ENCODE measurements at regions not wholly inside any gene's neighbourhood (a gene's known extent, or its start where the extent isn't known, plus 50 kb on each side); places are given as distances from the start of the nearest gene placed in this dataset.
"Not testable (repeated sequence)": the region's sequence is repeated elsewhere in the genome, so short reads cannot be mapped to it uniquely, and the experiment has no call there.

DNA sequence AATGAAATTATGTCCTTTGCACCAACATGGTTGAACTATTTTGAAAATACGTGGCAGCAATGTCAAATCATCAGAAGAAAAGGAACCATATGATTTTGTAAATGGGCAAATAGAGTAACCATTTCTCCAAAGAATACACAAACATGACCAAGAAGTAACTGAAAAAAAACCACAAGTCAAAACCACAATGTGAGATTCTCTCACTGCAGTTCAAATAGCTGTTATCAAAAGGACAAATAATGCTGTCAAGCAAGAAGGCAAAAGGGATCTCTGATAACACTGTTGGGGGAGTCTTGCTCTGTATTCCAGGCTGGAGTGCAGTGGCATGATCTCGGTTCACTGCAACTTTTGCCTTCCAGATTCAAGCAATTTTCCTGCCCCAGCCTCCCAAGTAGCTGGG is 170.7 kb upstream of the XIST start:
- TF ChIP-seq, protein P1, sequence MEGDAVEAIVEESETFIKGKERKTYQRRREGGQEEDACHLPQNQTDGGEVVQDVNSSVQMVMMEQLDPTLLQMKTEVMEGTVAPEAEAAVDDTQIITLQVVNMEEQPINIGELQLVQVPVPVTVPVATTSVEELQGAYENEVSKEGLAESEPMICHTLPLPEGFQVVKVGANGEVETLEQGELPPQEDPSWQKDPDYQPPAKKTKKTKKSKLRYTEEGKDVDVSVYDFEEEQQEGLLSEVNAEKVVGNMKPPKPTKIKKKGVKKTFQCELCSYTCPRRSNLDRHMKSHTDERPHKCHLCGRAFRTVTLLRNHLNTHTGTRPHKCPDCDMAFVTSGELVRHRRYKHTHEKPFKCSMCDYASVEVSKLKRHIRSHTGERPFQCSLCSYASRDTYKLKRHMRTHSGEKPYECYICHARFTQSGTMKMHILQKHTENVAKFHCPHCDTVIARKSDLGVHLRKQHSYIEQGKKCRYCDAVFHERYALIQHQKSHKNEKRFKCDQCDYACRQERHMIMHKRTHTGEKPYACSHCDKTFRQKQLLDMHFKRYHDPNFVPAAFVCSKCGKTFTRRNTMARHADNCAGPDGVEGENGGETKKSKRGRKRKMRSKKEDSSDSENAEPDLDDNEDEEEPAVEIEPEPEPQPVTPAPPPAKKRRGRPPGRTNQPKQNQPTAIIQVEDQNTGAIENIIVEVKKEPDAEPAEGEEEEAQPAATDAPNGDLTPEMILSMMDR (IDR thresholded peaks at IDR 0.05): no peak
- no peak for TF ChIP-seq ZFX (IDR thresholded peaks at IDR 0.05; ENCODE audit: borderline replicate concordance)
- no peak overlapping the region for H3K27ac ChIP-seq

DNA sequence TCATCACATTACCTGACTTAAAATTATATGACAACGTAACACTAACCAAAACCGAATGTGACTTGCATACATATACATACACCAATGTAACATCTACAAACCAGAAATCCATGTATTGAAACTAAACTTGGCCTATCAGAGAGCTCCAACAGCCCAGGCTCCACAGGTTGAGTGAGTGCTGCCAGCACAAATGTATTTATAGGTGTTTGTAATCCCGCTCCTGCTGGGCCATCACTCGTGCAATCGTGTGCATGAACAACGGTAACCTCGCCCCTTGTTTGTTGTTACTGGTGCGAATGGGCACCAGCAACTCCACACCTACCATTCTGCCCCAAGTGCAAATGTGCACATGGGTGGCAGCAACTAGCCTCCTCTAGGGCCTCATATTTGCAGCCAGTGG is 165.7 kb upstream of the XIST start:
- TF ChIP-seq ZFX (IDR thresholded peaks at IDR 0.05; ENCODE audit: borderline replicate concordance): no peak
- TF ChIP-seq, protein P1 (IDR thresholded peaks at IDR 0.05): no peak
- no peak overlapping the region for H3K27ac ChIP-seq

DNA sequence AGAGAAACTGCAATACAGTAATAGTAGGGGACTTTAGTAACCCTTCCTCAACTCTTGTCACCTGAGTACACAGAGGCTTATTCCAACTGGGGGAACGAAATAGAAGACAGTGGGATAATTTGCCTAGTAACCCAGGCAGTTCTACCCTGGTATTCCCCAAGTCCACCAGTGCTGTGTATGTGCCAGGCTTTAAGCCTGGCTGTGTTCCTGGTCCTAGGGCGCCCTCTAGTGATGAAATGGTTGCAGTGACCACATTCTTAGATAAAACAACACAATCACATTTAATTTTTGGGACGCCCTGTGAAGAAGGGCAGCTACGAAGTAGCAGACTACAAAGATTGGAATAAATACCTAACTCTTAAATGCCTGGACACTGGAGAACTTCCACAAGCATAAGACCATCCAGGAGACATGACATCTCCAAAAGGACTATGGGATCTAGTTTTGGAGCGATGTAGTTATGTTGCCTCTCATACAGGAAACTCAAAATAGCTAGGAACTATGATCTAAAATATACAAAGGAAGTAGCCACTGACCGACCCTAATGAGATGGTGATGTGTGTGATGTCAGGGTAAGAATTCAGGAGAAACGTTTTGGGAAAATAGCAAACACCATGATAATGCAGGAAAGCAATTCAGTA is 163.0 kb upstream of the XIST start:
- TF ChIP-seq, protein P1 (IDR thresholded peaks at IDR 0.05): peak; percentile 75
- TF ChIP-seq ZFX (IDR thresholded peaks at IDR 0.05; ENCODE audit: borderline replicate concordance): no peak
- no peak overlapping the region for H3K27ac ChIP-seq

DNA sequence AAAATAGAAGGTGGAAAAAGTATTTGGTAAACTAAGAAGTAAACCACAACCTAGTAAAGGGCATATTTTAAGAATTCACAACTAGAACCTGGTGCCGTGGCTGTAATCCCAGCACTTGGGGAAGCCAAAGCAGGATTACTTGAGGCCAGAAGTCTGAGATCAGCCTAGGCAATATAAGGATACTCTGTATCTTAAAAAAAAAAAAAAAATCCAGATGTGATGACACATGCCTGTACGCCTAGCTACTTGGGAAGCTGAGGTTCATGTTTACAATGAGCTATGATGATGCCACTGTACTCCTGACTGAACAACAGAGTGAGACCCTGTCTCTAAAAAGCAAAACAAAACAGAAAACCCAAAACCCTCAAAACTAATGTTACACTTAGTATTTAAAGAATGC is 156.5 kb upstream of the XIST start:
- H3K27ac ChIP-seq: no peak overlapping the region
- TF ChIP-seq, protein P1 (IDR thresholded peaks at IDR 0.05): no peak
- no peak for TF ChIP-seq ZFX (IDR thresholded peaks at IDR 0.05; ENCODE audit: borderline replicate concordance)

DNA sequence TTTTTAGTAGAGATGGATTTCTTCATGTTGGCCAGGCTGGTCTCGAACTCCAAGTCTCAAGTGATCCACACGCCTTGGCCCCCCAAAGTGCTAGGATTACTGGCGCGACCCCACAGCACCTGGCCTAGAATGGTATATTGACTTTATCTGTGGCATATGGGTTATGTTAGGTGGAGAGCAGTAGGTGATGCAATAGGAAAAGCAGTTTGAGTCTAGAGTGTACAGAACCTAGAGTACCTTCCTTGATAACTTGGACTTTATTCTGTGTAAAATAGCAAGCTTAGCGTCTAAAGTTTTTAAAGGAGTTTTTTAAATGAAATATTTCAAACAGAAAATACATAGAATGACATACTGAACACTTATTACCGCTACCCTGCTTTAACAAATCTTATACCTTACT is 139.5 kb upstream of the XIST start:
- H3K27ac ChIP-seq: no peak overlapping the region
- TF ChIP-seq, protein P1 (IDR thresholded peaks at IDR 0.05): no peak
- TF ChIP-seq ZFX (IDR thresholded peaks at IDR 0.05; ENCODE audit: borderline replicate concordance): no peak

DNA sequence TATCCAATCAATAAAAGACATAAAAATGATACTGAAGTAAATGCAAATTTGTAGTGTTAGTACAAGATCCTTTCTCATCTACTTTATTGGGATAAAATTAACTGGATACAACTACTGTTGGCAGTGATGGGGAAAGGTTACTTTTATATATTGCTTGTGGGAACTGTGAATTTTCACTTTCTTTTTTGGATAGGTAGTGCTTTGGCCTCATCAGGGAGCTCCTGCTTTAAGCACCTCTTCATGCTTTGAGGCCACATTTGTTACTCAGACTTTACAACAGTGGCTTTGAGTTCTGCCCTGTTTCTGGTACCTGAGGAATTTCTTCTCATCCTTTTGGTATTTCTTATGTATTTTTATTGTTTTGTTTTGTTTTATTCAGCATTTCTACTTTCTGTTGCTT is 134.7 kb upstream of the XIST start:
- no peak overlapping the region for H3K27ac ChIP-seq
- TF ChIP-seq ZFX (IDR thresholded peaks at IDR 0.05; ENCODE audit: borderline replicate concordance): no peak

DNA sequence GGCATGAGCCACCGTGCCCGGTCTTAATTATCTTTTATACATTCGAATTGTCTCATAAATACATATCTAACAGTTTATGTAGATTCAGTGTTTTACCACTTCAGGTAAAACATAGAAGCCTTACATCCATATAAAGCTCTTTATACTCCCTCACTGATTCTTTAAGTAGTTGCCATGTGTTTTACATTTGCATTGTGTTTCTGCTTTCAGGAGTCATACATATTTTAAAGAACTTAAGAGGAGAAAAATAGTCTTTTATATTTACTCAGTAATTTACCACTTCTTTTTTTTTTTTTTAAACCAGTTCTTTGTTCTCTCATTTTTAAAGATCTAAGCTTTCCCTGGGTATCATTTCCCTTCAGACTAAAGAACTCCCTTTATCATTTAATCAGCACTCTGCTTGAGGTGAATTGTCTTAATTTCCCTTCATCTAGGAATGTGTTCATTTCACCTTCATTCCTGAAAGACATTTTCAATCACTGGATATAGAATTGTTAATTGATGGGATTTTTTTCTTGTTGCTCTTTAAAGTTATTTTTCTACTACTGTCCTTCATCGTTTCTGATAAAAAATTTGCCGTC is 127.1 kb upstream of the XIST start:
- H3K27ac ChIP-seq: no peak overlapping the region
- no peak for TF ChIP-seq ZFX (IDR thresholded peaks at IDR 0.05; ENCODE audit: borderline replicate concordance)

DNA sequence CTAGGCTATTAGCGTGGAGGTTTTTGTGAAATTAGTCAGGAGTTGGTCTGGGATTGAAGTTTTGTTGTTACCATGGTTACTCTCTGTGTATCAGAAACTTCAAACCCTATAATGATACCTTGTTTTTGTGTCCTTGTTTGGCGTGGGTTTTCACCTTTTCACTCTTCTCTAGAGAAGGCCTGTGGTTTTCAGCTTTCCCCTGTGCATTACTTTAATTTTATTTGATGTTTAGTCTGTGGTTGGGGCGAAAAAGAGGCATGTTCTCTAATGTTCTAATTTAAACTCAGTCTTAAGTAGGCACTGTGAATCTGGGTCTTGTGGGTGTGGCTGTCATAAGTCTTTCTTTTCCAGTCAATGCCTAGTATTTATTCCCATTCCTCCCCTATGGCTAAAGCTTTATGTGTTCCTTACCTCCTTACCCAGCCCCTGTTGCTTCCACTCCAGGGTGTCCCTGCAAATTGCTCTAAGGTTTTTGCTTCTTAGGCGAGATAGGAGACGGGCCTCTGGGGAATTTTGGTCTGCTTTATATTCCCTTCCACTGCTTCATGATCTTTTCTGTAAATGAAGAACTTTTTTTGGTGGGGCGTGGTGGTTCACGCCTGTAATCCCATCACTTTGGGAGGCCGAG is 125.1 kb upstream of the XIST start:
- H3K27ac ChIP-seq: no peak overlapping the region
- TF ChIP-seq, protein P1 (IDR thresholded peaks at IDR 0.05): no peak
- TF ChIP-seq ZFX (IDR thresholded peaks at IDR 0.05; ENCODE audit: borderline replicate concordance): no peak

DNA sequence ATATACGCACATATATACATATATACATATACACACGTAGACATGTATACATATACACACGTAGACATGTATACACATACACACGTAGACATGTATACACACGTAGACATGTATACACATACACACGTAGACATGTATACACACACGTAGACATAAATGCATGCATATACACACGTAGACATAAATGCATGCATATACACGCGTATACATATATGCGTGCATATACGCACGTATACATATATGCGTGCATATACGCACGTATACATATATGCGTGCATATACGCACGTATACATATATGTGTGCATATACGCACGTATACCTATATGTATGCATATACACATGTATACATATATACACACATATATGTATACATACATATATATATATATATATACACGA is 114.9 kb upstream of the XIST start:
- not testable (repeated sequence) for H3K27ac ChIP-seq

Data from 22Rv1 (cell line).